HCT116 (cell line): ENCODE measurements at regions not wholly inside any gene's neighbourhood (a gene's known extent, or its start where the extent isn't known, plus 50 kb on each side); places are given as distances from the start of the nearest gene placed in this dataset.
"Not testable (repeated sequence)": the region's sequence is repeated elsewhere in the genome, so short reads cannot be mapped to it uniquely, and the experiment has no call there.

Experiments
- ATAC-seq: fragments of 200-7000 bp; cut with Tn5 transposase; 2 replicates; pipeline ENCODE4 v1.9.1; 2020; ENCODE audit warnings: mild to moderate bottlenecking, moderate library complexity
- BruUV-seq: library from RNA; stranded (reverse); fragments of 400-500 nt; replicated peaks from 2 replicates; lab custom pipeline; 2021; lab: Mats Ljungman, UMichigan
- CTCF ChIA-PET: fragments of 300-600 bp; sonication (Branson Sonifier 250); formaldehyde crosslinking; loops from one replicate; lab custom pipeline; 2021; ENCODE audit warnings: antibody characterized with exemption; lab: Charles Lee
- POLR2A ChIA-PET: fragments of 300-600, 350-600 bp; sonication (Branson Sonifier 250); formaldehyde crosslinking; loops from one replicate; lab custom pipeline; 2021; ENCODE audit warnings: antibody characterized with exemption; lab: Charles Lee
- RAD21 ChIA-PET, 2 experiments: fragments of 300-600 bp; sonication (Branson Sonifier 250); formaldehyde crosslinking; loops; one replicate each; lab custom pipeline; 2023; ENCODE audit warnings: low total read pairs in 2 of 2; ENCODE audit not compliant: uncharacterized antibody in 2 of 2, unreplicated experiment in 2 of 2, low non-redundant PET in 1 of 2; lab: Charles Lee
- DNase-seq: peaks from one replicate; pipeline ENCODE4 v3.0.0-alpha.2; 2010; ENCODE audit warnings: low read depth, low spot score
- H2AFZ ChIP-seq: fragments of 200-600 bp; shearing (Covaris generic), sonication (generic); 2 replicates; pipeline ENCODE4 v1.6.1; 2017; ENCODE audit warnings: low read depth, mixed run types, mixed read lengths, antibody characterized with exemption, low read length; ENCODE audit not compliant: poor library complexity, severe bottlenecking
- H3K27ac ChIP-seq: 2 replicates; pipeline ENCODE4 v1.5.1; 2012; ENCODE audit warnings: low read depth, low read length
- H3K27me3 ChIP-seq: fragments of 200-600 bp; sonication (generic); 2 replicates; pipeline ENCODE4 v1.6.1; 2016; ENCODE audit warnings: mixed run types, low read length, mixed read lengths; ENCODE audit not compliant: insufficient read depth
- H3K36me3 ChIP-seq, 2 experiments: fragments of 200-500 bp in 1 of 2; fragments of 200-600 bp in 1 of 2; sonication (Bioruptor generic) in 1 of 2; sonication (generic) in 1 of 2; 2 replicates each; pipeline versions ENCODE4 v1.5.1 to v1.6.1; 2014 to 2016; ENCODE audit warnings: low read length in 2 of 2, inconsistent platforms in 1 of 2, mixed read lengths in 1 of 2, mixed run types in 1 of 2; ENCODE audit not compliant: insufficient read depth in 2 of 2, control insufficient read depth in 1 of 2
- H3K4me1 ChIP-seq, 2 experiments: fragments of 200-600 bp in 1 of 2; sonication (generic) in 1 of 2; 2 replicates each; pipeline versions ENCODE4 v1.5.1 to v1.6.1; 2012 to 2017; ENCODE audit warnings: low read length in 2 of 2, inconsistent platforms in 1 of 2, mild to moderate bottlenecking in 1 of 2, mixed read lengths in 1 of 2, mixed run types in 1 of 2, moderate library complexity in 1 of 2; ENCODE audit not compliant: insufficient read depth in 2 of 2, control insufficient read depth in 1 of 2
- H3K4me2 ChIP-seq: fragments of 200-600 bp; sonication (generic); 2 replicates; pipeline ENCODE4 v1.6.1; 2017; ENCODE audit warnings: mixed run types, low read length, mixed read lengths
- H3K4me3 ChIP-seq, 2 experiments: fragments of 200-600 bp in 1 of 2; sonication (generic) in 1 of 2; replicated peaks in 1 of 2; 2 replicates each; pipeline ENCODE4 v1.5.1; 2011 to 2016; ENCODE audit warnings: low read length in 2 of 2, control low read depth in 1 of 2, low read depth in 1 of 2, mild to moderate bottlenecking in 1 of 2, mixed read lengths in 1 of 2, mixed run types in 1 of 2
- H3K79me2 ChIP-seq: fragments of 200-600 bp; sonication (generic); 2 replicates; pipeline ENCODE4 v1.6.1; 2017; ENCODE audit warnings: mild to moderate bottlenecking, mixed run types, low read length, moderate library complexity, mixed read lengths; ENCODE audit not compliant: insufficient read depth
- H3K9ac ChIP-seq: fragments of 200-600 bp; sonication (generic); 2 replicates; pipeline ENCODE4 v1.6.1; 2016; ENCODE audit warnings: low read length, mixed read lengths
- H3K9me2 ChIP-seq: fragments of 200-600 bp; sonication (generic), shearing (Covaris generic); 2 replicates; pipeline ENCODE4 v1.6.1; 2017; ENCODE audit warnings: mixed run types, mild to moderate bottlenecking, moderate library complexity; ENCODE audit not compliant: insufficient read depth
- H3K9me3 ChIP-seq, 2 experiments: fragments of 200-500 bp in 1 of 2; fragments of 200-600 bp in 1 of 2; sonication (Bioruptor generic) in 1 of 2; sonication (generic) in 1 of 2; 2 replicates each; pipeline ENCODE4 v1.6.1; 2014 to 2017; ENCODE audit warnings: low read length in 2 of 2, mixed read lengths in 2 of 2, inconsistent platforms in 1 of 2, low read depth in 1 of 2, mild to moderate bottlenecking in 1 of 2, mixed run types in 1 of 2, moderate library complexity in 1 of 2; ENCODE audit not compliant: control insufficient read depth in 1 of 2, insufficient read depth in 1 of 2
- H4K20me1 ChIP-seq: fragments of 200-600 bp; sonication (generic), shearing (Covaris generic); 2 replicates; pipeline ENCODE4 v1.6.1; 2017; ENCODE audit warnings: mixed run types, mild to moderate bottlenecking, moderate library complexity; ENCODE audit not compliant: insufficient read depth
- EZH2 ChIP-seq: fragments of 200-600 bp; sonication (generic); IDR thresholded peaks from 2 replicates; pipeline ENCODE4 v1.6.1; 2017; ENCODE audit warnings: antibody characterized with exemption, mixed run types
- SP1 ChIP-seq: IDR thresholded peaks from 2 replicates; pipeline ENCODE4 v1.6.1; 2012; ENCODE audit warnings: low read depth
- intact Hi-C: fragments of 100-400 bp; cut with micrococcal nuclease; formaldehyde crosslinking; loops from 2 replicates; pipeline ENCODE4 v1.10.0; 2022
- TF ChIP-seq, protein P1 (sequence below), 3 experiments: fragments of 200-600 bp in 1 of 3; sonication (generic) in 1 of 3; IDR thresholded peaks in 2 of 3; conservative IDR thresholded peaks in 1 of 3; 2 replicates each; pipeline ENCODE4 v1.5.1; 2012 to 2017; ENCODE audit warnings: low read depth in 2 of 3, low read length in 2 of 3, antibody characterized with exemption in 1 of 3, borderline replicate concordance in 1 of 3, control low read depth in 1 of 3, mild to moderate bottlenecking in 1 of 3, mixed read lengths in 1 of 3, mixed run types in 1 of 3, moderate library complexity in 1 of 3; ENCODE audit not compliant: insufficient read depth in 1 of 3

DNA sequence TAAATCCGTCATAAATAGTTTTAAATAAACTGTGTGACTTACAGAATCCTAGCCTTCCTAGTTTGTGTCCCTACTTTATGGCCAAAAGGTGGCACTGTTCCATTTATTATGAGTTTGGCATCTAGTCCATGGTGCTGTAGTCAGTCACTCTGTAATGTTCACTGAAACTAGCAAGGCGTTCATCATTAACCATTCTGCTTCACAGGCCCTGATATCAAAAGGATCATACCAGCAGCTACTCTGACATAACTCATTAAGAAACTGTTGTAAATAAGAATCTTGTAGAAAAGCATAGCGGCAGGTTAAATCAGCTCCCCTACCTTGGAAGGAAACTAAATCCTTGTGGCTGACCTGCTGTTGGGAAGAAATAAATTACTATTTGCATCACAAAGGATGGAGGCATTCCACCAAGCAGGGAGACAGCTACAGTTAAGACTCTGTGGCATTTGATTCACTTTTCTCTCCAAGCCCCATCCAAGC is 919.6 kb upstream of the DIAPH2 start:
- no TSS peak for BruUV-seq
- ChIA-PET CTCF (no interaction called here), POLR2A (no interaction called here), RAD21 (no interaction called here)
- DNase-seq (no peak), ATAC-seq (no peak)
- no peaks in the 10 kb centered on the region for H3K4me1 ChIP-seq
- no peak overlapping the region for H3K4me3 ChIP-seq
- H3K27me3 ChIP-seq: no peaks in the 10 kb centered on the region
- no peak overlapping the region for H3K9ac ChIP-seq
- no peaks in the 10 kb centered on the region for H4K20me1 ChIP-seq
- no peak overlapping the region for H3K27ac ChIP-seq
- TF ChIP-seq, protein P1, sequence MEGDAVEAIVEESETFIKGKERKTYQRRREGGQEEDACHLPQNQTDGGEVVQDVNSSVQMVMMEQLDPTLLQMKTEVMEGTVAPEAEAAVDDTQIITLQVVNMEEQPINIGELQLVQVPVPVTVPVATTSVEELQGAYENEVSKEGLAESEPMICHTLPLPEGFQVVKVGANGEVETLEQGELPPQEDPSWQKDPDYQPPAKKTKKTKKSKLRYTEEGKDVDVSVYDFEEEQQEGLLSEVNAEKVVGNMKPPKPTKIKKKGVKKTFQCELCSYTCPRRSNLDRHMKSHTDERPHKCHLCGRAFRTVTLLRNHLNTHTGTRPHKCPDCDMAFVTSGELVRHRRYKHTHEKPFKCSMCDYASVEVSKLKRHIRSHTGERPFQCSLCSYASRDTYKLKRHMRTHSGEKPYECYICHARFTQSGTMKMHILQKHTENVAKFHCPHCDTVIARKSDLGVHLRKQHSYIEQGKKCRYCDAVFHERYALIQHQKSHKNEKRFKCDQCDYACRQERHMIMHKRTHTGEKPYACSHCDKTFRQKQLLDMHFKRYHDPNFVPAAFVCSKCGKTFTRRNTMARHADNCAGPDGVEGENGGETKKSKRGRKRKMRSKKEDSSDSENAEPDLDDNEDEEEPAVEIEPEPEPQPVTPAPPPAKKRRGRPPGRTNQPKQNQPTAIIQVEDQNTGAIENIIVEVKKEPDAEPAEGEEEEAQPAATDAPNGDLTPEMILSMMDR (IDR thresholded peaks at IDR 0.05 in 2 of 3, conservative IDR thresholded peaks at IDR 0.05 in 1 of 3; ENCODE audit: borderline replicate concordance in 1 of 3, insufficient read depth in 1 of 3, low read depth in 2 of 3, low read length in 2 of 3): peak in 1 of 3 experiments; percentile 25; a peak in 1 of 6 replicates
- no peak for TF ChIP-seq SP1
- no peak for TF ChIP-seq EZH2
- no peak overlapping the region for H2AFZ ChIP-seq
- H3K79me2 ChIP-seq: no peaks in the 10 kb centered on the region
- H3K9me2 ChIP-seq: no peaks in the 10 kb centered on the region
- no peaks in the 10 kb centered on the region for H3K9me3 ChIP-seq
- H3K36me3 ChIP-seq: no peaks in the 10 kb centered on the region
- H3K4me2 ChIP-seq: no peak overlapping the region
- intact Hi-C loops: no loop called here

DNA sequence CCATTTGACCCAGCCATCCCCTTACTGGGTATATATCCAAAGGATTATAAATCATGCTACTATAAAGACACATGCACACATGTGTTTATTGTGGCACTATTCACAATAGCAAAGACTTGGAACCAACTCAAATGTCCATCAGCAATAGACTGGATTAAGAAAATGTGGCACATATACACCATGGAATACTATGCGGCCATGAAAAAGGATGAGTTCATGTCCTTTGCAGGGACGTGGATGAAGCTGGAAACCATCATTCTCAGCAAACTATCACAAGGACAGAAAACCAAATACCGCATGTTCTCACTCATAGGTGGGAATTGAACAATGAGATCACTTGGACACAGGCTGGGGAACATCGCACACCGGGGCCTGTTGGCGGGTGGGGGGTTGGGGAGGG is 913.4 kb upstream of the DIAPH2 start:
- ATAC-seq, intact Hi-C loops: not testable (repeated sequence)

More for the DNA sequence above, 913.4 kb upstream of the DIAPH2 start:
- BruUV-seq, H3K9me2 ChIP-seq, H3K27ac ChIP-seq, H2AFZ ChIP-seq, DNase-seq, RAD21 ChIA-PET, CTCF ChIA-PET, H4K20me1 ChIP-seq, H3K9ac ChIP-seq, POLR2A ChIA-PET, H3K4me2 ChIP-seq, H3K27me3 ChIP-seq, H3K4me3 ChIP-seq, H3K36me3 ChIP-seq, H3K79me2 ChIP-seq, H3K4me1 ChIP-seq, H3K9me3 ChIP-seq: not testable (repeated sequence)
